Esophagus squamous epithelium (tissue), 5 donors: ENCODE measurements at regions not wholly inside any gene's neighbourhood (a gene's known extent, or its start where the extent isn't known, plus 50 kb on each side); places are given as distances from the start of the nearest gene placed in this dataset.
A peak's percentile ranks its signal among the peaks of the same experiment; 100 is the strongest.
"Not testable (repeated sequence)": the region's sequence is repeated elsewhere in the genome, so short reads cannot be mapped to it uniquely, and the experiment has no call there.

Source experiments
- DNase-seq: peaks from one replicate; lab custom pipeline; 2025; lab: John Stamatoyannopoulos, UW
- H3K27ac ChIP-seq, 4 donors: fragments of 200-600 bp; sonication (generic); one replicate each; pipeline ENCODE4 v1.5.1; 2016 to 2019; ENCODE audit warnings: mild to moderate bottlenecking in 1 of 4
- H3K27me3 ChIP-seq, 4 donors: fragments of 200-600 bp; sonication (generic); 1 replicate in 3 of 4; 2 replicates in 1 of 4; pipeline versions ENCODE4 v1.5.1 to v1.6.0; 2017 to 2021; ENCODE audit warnings: antibody characterized with exemption in 1 of 4
- H3K36me3 ChIP-seq, 3 donors: fragments of 200-600 bp; sonication (generic); one replicate each; pipeline ENCODE4 v1.5.1; 2016 to 2019
- H3K4me1 ChIP-seq, 3 donors: fragments of 200-600 bp; sonication (generic); one replicate each; pipeline ENCODE4 v1.5.1; 2017 to 2019
- H3K4me3 ChIP-seq, 4 donors: fragments of 200-600 bp; sonication (generic); 1 replicate in 3 of 4; 2 replicates in 1 of 4; pipeline ENCODE4 v1.5.1; 2016 to 2019; ENCODE audit warnings: mild to moderate bottlenecking in 2 of 4, moderate library complexity in 1 of 4
- H3K9me3 ChIP-seq, 3 donors: fragments of 200-600 bp; sonication (generic); one replicate each; pipeline ENCODE4 v1.5.1; 2016 to 2019
- CTCF ChIP-seq, 6 experiments: fragments of 450-650 bp in 4 of 6; fragments of 200-600 bp in 2 of 6; sonication (generic) in 2 of 6; IDR thresholded peaks; one replicate each; pipeline ENCODE4 v1.5.1; 2016 to 2019; ENCODE audit warnings: antibody characterized with exemption in 6 of 6, mild to moderate bottlenecking in 4 of 6, moderate library complexity in 4 of 6
- POLR2A ChIP-seq, 4 donors: fragments of 450-650 bp; IDR thresholded peaks; one replicate each; pipeline ENCODE4 v1.6.1; 2017; ENCODE audit warnings: antibody characterized with exemption in 4 of 4, mild to moderate bottlenecking in 4 of 4, moderate library complexity in 3 of 4
- WGBS, 2 donors: methylation state at CpG; one replicate each; pipeline ENCODE4 v1.1.5; 2018; 5-methylcytosine and 5-hydroxymethylcytosine counted together
- intact Hi-C: fragments of 100-400 bp; cut with DNase I; formaldehyde crosslinking; loops from one replicate; pipeline ENCODE4 v1.15.0; 2022
- donor health status: DM: yes; HTN: yes; CAD: no.

DNA sequence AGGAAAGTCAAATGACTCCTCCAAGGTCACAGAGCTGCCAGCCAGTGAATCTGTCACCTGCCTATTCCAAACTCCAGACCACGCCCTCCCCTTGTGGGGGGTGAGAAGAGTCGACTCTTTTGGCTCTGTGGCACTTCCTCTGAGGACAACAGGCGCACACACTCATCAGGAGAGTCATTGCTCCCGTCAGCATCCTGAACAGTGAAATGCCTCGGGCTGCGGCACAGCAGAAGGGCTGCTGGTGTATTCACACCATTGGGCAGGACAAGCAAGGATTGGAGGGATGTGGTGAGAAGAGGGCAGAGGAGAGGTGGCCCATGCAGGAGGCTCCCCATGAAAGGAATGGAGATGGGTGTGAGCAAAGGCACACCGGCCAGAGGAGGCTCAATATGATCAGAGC, 239.0 kb downstream of the TOMM20 start:
- no peak for DNase-seq
- no peaks in the 10 kb centered on the region for H3K27me3 ChIP-seq
- peaks cover 9 to 43% (median 25%) of the 10 kb centered on the region in 3 donors for H3K4me1 ChIP-seq
- H3K9me3 ChIP-seq, result no peaks in the 10 kb centered on the region
- WGBS, 2 donors, result 60 to 98% methylated on average over 4 to 7 of the region's 7 CpGs
- H3K36me3 ChIP-seq, result no peaks in the 10 kb centered on the region
- intact Hi-C loops, result no loop called here
- TF ChIP-seq POLR2A (IDR thresholded peaks at IDR 0.05) (no peak), CTCF (IDR thresholded peaks at IDR 0.05) (no peak)
- no peak overlapping the region for H3K27ac ChIP-seq
- H3K4me3 ChIP-seq, result no peak overlapping the region

DNA sequence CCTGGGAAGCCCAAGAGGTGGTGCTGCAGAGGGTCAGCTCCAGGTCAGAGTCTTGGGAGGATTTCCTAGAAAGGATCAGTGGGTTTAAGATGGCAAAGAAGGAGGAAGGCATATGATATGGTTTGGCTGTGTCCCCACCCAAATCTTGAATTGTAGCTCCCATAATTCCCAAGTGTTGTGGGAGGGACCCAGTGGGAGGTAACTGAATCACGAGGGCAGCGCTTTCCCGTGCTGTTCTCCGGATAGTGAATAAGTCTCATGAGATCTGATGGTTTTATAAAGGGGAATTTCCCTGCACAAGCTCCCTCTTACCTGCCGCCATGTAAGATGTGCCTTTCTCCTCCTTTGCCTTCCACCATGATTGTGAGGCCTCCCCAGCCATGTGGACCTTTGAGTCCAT, 240.4 kb downstream of the TOMM20 start:
- not testable (repeated sequence) for H3K27ac ChIP-seq

GRCh38 chr1:234887016-234887900, 241.4 kb downstream of the TOMM20 start:
- intact Hi-C loops, result no loop called here
- 61 to 62% methylated on average over 13 of the region's 13 CpGs for WGBS, 2 donors
- no peaks in the 10 kb centered on the region for H3K27me3 ChIP-seq
- TF ChIP-seq CTCF (IDR thresholded peaks at IDR 0.05) (no peak), POLR2A (IDR thresholded peaks at IDR 0.05) (no peak)
- no peak for DNase-seq
- no peaks in the 10 kb centered on the region for H3K36me3 ChIP-seq
- no peak overlapping the region for H3K4me3 ChIP-seq
- peak overlapping the region in 3 of 4 donors; percentile 51 to 63 (median 54) for H3K27ac ChIP-seq
- H3K9me3 ChIP-seq, result no peaks in the 10 kb centered on the region
- H3K4me1 ChIP-seq, result peaks cover 9 to 31% (median 17%) of the 10 kb centered on the region in 3 donors

More for the DNA sequence above, 240.4 kb downstream of the TOMM20 start:
- H3K36me3 ChIP-seq, DNase-seq, H3K27me3 ChIP-seq, H3K9me3 ChIP-seq, intact Hi-C loops, H3K4me3 ChIP-seq: not testable (repeated sequence)
- WGBS, 2 donors, result 94 to 97% methylated on average over 5 of the region's 5 CpGs
- H3K4me1 ChIP-seq, result peaks cover 9 to 32% (median 17%) of the 10 kb centered on the region in 3 donors

GRCh38 chr1:234886081-234886984, 242.3 kb downstream of the TOMM20 start:
- intact Hi-C loops, result no loop called here
- no peaks in the 10 kb centered on the region for H3K36me3 ChIP-seq
- no peaks in the 10 kb centered on the region for H3K27me3 ChIP-seq
- H3K4me3 ChIP-seq, result no peak overlapping the region
- 47 to 59% methylated on average over 9 to 14 of the region's 15 CpGs for WGBS, 2 donors
- H3K4me1 ChIP-seq, result peaks cover 9 to 31% (median 17%) of the 10 kb centered on the region in 3 donors
- DNase-seq, result no peak
- H3K27ac ChIP-seq, result peak overlapping the region in 3 of 4 donors; percentile 51 to 63 (median 54)
- TF ChIP-seq CTCF (IDR thresholded peaks at IDR 0.05), result no peak
- TF ChIP-seq POLR2A (IDR thresholded peaks at IDR 0.05), result no peak
- no peaks in the 10 kb centered on the region for H3K9me3 ChIP-seq

DNA sequence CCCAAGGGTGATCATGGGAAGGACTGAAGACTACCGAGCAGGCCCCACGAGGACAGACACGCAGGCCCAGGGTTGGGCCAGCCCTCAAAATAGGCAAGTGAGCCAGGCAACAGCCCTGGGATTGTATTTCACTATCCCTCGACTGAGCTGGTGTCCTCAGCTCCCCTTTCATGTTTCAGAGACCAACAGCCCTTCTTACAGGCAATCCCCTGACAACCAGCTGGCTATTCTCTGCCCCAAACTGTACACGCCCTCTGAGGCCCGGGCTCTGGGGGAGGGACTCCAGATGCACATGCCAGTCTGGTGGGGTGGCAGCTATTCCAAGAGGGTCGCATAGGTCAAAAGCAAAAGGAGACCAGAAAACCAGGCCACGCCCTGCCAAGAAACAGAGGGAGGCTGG, 243.0 kb downstream of the TOMM20 start:
- Histone ChIP-seq H3K27ac (peak overlapping the region in 3 of 4 donors; percentile 51 to 63 (median 54)), H3K4me1 (peaks cover 9 to 31% (median 17%) of the 10 kb centered on the region in 3 donors), H3K4me3 (no peak overlapping the region), H3K27me3 (no peaks in the 10 kb centered on the region), H3K36me3 (no peaks in the 10 kb centered on the region), H3K9me3 (no peaks in the 10 kb centered on the region)
- intact Hi-C loops, result no loop called here
- 66% methylated on average over 4 of the region's 8 CpGs; no CpG with 5 or more reads in 1 of the 2 donors for WGBS, 2 donors
- no peak for DNase-seq
- TF ChIP-seq POLR2A (IDR thresholded peaks at IDR 0.05), result no peak
- no peak for TF ChIP-seq CTCF (IDR thresholded peaks at IDR 0.05)
